ENCODE measurements at regions not wholly inside any gene's neighbourhood (a gene's known extent, or its start where the extent isn't known, plus 50 kb on each side); places are given as distances from the start of the nearest gene placed in this dataset.
"Not testable (repeated sequence)": the region's sequence is repeated elsewhere in the genome, so short reads cannot be mapped to it uniquely, and the experiment has no call there.

DNA sequence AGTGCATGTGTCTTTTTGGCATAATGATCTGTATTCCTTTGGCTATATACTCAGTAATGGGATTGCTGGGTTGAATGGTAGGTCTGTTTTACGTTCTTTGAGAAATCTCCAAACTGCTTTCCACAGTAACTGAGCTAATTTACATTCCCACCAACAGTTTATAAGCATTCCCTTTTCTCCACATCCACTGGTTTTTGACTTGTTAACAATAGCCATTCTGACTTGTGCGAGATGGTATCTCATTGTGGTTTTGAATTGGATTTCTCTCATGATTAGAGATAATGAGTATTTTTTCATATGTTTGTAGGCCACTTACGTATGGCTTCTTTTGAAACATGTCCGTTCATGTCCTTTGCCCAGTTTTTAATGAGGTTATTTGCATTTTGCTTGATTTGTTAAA is 117.7 kb downstream of the CHCHD4 start:
- Mint-ChIP-seq H3K27ac (no peak overlapping the region), H3K9me3 (peaks cover 10% of the 10 kb centered on the region), H3K4me3 (no peak overlapping the region), H3K27me3 (ENCODE audit: low read depth) (peaks cover 18% of the 10 kb centered on the region), H3K4me1 (no peaks in the 10 kb centered on the region), H3K36me3 (ENCODE audit: low read depth) (no peaks in the 10 kb centered on the region)
- TF ChIP-seq, protein P1, sequence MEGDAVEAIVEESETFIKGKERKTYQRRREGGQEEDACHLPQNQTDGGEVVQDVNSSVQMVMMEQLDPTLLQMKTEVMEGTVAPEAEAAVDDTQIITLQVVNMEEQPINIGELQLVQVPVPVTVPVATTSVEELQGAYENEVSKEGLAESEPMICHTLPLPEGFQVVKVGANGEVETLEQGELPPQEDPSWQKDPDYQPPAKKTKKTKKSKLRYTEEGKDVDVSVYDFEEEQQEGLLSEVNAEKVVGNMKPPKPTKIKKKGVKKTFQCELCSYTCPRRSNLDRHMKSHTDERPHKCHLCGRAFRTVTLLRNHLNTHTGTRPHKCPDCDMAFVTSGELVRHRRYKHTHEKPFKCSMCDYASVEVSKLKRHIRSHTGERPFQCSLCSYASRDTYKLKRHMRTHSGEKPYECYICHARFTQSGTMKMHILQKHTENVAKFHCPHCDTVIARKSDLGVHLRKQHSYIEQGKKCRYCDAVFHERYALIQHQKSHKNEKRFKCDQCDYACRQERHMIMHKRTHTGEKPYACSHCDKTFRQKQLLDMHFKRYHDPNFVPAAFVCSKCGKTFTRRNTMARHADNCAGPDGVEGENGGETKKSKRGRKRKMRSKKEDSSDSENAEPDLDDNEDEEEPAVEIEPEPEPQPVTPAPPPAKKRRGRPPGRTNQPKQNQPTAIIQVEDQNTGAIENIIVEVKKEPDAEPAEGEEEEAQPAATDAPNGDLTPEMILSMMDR (IDR thresholded peaks at IDR 0.05; ENCODE audit: unreplicated experiment in 3 of 3), result no peak

DNA sequence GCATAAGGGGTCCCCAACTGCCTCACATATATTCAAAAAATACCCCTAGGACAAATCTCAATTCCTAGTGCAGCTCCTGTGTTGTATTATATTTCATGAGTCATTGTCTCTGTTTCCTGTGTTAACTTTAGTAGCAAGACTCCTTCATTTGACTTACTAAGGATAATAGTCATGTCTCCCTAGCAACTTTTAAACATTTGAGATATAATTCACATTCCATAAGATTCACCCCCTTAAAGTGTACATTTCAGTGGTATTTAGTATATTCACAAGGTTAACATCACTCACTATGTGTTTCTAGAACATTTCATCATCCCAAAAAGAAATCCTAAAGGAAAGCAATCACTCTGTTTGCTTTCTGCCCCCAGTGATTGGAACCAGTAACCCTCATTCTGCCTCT is 121.3 kb upstream of the WNT7A start:
- peaks cover 12% of the 10 kb centered on the region for H3K27me3 Mint-ChIP-seq (ENCODE audit: low read depth)
- H3K9me3 Mint-ChIP-seq, result peaks cover 5% of the 10 kb centered on the region
- no peaks in the 10 kb centered on the region for H3K36me3 Mint-ChIP-seq (ENCODE audit: low read depth)
- H3K27ac Mint-ChIP-seq, result no peak overlapping the region
- H3K4me3 Mint-ChIP-seq, result no peak overlapping the region
- TF ChIP-seq, protein P1 (IDR thresholded peaks at IDR 0.05; ENCODE audit: unreplicated experiment in 3 of 3), result no peak
- H3K4me1 Mint-ChIP-seq, result no peaks in the 10 kb centered on the region

DNA sequence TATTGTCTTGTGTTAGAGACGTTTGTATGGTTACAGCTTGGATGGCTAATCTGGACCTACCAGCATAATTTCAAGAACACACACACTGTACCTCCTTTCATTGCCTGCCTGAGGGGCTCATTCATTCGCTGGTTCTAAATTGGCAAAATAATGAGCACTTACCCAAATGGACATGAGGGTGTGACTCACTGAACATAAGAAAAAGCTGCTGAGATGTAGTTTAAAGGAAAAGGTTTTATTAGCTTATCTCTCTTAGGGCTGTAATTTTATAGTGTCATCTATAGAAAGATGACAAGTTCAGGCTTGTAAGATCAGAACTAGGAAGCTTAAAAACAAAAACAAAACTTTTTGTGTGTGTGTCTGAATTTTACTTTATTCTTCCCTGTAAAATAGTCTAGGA is 120.7 kb upstream of the WNT7A start:
- no peaks in the 10 kb centered on the region for H3K4me1 Mint-ChIP-seq
- no peak overlapping the region for H3K4me3 Mint-ChIP-seq
- peaks cover 9% of the 10 kb centered on the region for H3K27me3 Mint-ChIP-seq (ENCODE audit: low read depth)
- no peak overlapping the region for H3K27ac Mint-ChIP-seq
- TF ChIP-seq, protein P1 (IDR thresholded peaks at IDR 0.05; ENCODE audit: unreplicated experiment in 3 of 3), result no peak
- peaks cover 11% of the 10 kb centered on the region for H3K9me3 Mint-ChIP-seq
- H3K36me3 Mint-ChIP-seq (ENCODE audit: low read depth), result no peaks in the 10 kb centered on the region

DNA sequence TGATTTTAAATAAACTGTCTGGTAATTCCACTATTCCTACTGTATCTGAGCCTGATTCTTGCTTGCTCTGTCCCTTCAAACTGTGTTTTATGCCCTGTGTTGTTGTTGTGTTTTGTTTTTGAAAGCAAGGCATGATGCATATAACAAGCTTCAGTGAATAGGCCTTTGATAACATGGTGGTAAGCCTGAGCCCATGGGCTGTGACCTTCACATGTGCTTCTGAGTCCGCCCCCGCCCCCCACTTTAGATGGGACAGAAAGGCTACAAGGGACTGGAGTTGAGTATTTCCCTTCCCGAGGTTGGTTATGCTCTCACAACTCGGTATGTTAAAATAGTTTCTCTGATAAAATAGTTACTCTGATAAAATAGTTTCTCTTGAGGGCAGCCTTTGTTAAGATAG is 119.0 kb upstream of the WNT7A start:
- Mint-ChIP-seq H3K4me3 (no peak overlapping the region), H3K36me3 (ENCODE audit: low read depth) (no peaks in the 10 kb centered on the region), H3K9me3 (peaks cover 12% of the 10 kb centered on the region), H3K27me3 (ENCODE audit: low read depth) (peaks cover 5% of the 10 kb centered on the region), H3K4me1 (no peaks in the 10 kb centered on the region), H3K27ac (no peak overlapping the region)
- TF ChIP-seq, protein P1 (IDR thresholded peaks at IDR 0.05; ENCODE audit: unreplicated experiment in 3 of 3), result no peak

DNA sequence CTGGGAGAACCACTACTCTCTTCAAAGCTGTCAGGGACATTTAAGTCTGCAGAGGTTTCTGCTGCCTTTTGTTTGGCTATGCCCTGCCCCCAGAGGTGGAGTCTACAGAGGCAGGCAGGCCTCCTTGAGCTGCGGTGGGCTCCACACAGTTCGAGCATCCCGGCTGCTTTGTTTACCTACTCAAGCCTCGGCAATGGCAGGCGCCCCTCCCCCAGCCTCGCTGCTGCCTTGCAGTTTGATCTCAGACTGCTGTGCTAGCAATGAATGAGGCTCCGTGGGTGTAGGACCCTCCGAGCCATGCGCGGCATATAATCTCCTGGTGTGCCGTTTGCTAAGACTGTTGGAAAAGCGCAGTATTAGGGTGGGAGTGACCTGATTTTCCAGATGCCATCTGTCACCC is 115.3 kb upstream of the WNT7A start:
- H3K4me1 Mint-ChIP-seq; H3K4me3 Mint-ChIP-seq; H3K36me3 Mint-ChIP-seq (ENCODE audit: low read depth); H3K27me3 Mint-ChIP-seq (ENCODE audit: low read depth); H3K27ac Mint-ChIP-seq: not testable (repeated sequence)
- peaks cover 18% of the 10 kb centered on the region for H3K9me3 Mint-ChIP-seq

DNA sequence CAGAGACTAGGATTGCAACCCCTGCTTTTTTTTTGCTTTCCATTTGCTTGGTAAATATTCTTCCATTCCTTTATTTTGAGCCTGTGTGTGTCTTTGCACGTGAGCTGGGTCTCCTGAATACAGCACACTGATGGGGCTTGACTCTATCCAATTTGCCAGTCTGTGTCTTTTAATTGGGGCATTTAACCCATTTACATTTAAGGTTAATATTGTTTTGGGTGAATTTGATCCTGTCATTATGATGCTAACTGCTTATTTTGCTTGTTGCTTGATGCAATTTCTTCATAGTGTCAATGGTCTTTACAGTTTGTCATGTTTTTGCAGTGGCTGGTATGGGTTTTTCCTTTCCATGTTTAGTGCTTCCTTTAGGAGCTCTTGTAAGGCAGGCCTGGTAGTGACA is 109.1 kb upstream of the WNT7A start:
- H3K4me1 Mint-ChIP-seq, H3K27ac Mint-ChIP-seq: not testable (repeated sequence)

DNA sequence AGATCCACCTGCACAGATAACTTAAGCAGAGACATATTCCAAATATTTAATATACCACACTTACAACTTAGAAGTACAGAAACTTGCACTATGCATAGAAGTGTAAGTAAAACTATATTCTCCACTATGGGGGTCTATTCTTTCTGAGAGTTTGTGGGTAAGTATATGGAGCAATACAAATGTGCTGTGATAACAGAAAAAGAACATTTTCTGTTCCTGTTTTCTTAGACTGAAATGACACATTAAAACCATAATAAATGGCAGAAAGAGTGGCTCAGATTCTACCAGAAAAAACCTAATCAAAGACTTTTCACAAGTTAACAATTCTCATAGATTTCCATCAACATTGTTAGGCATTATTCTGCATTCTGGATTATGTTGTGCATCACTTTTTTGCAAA is 96.6 kb upstream of the WNT7A start:
- Mint-ChIP-seq H3K9me3 (peaks cover 25% of the 10 kb centered on the region), H3K27ac (no peak overlapping the region), H3K4me3 (no peak overlapping the region), H3K36me3 (ENCODE audit: low read depth) (no peaks in the 10 kb centered on the region), H3K4me1 (no peaks in the 10 kb centered on the region), H3K27me3 (ENCODE audit: low read depth) (peaks cover 17% of the 10 kb centered on the region)
- TF ChIP-seq, protein P1 (IDR thresholded peaks at IDR 0.05; ENCODE audit: unreplicated experiment in 3 of 3), result no peak

More for the DNA sequence above, 109.1 kb upstream of the WNT7A start:
- H3K36me3 Mint-ChIP-seq (ENCODE audit: low read depth); H3K4me3 Mint-ChIP-seq; H3K27me3 Mint-ChIP-seq (ENCODE audit: low read depth): not testable (repeated sequence)
- H3K9me3 Mint-ChIP-seq, result peaks cover 29% of the 10 kb centered on the region
